ENCODE measurements at regions not wholly inside any gene's neighbourhood (a gene's known extent, or its start where the extent isn't known, plus 50 kb on each side); places are given as distances from the start of the nearest gene placed in this dataset.

DNA sequence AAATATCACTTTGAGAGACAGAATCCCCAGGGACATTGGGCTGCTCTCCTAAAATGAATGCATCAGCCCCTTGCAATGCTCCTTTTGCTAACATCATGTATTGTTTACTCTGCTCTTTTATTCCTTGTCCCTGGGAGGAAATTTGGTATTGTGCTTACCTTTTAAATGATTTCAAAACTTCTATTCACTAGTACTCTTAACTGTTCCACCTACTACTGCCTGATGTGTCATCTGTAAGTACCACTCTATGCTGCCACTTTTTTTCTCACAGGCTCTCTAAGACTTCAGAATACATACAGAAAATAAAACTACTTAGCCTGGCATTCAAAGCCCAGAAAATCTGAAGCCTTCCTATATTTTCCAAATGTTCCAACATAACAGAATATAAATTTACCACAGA, 667.2 kb downstream of the BRINP1 start:
- TF ChIP-seq, protein P1, sequence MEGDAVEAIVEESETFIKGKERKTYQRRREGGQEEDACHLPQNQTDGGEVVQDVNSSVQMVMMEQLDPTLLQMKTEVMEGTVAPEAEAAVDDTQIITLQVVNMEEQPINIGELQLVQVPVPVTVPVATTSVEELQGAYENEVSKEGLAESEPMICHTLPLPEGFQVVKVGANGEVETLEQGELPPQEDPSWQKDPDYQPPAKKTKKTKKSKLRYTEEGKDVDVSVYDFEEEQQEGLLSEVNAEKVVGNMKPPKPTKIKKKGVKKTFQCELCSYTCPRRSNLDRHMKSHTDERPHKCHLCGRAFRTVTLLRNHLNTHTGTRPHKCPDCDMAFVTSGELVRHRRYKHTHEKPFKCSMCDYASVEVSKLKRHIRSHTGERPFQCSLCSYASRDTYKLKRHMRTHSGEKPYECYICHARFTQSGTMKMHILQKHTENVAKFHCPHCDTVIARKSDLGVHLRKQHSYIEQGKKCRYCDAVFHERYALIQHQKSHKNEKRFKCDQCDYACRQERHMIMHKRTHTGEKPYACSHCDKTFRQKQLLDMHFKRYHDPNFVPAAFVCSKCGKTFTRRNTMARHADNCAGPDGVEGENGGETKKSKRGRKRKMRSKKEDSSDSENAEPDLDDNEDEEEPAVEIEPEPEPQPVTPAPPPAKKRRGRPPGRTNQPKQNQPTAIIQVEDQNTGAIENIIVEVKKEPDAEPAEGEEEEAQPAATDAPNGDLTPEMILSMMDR (conservative IDR thresholded peaks at IDR 0.05; ENCODE audit: low read depth in 2 of 2) = no peak
- no peak for TF ChIP-seq POLR2AphosphoS5 (IDR thresholded peaks at IDR 0.05; ENCODE audit: low read depth)
- TF ChIP-seq, protein P2, sequence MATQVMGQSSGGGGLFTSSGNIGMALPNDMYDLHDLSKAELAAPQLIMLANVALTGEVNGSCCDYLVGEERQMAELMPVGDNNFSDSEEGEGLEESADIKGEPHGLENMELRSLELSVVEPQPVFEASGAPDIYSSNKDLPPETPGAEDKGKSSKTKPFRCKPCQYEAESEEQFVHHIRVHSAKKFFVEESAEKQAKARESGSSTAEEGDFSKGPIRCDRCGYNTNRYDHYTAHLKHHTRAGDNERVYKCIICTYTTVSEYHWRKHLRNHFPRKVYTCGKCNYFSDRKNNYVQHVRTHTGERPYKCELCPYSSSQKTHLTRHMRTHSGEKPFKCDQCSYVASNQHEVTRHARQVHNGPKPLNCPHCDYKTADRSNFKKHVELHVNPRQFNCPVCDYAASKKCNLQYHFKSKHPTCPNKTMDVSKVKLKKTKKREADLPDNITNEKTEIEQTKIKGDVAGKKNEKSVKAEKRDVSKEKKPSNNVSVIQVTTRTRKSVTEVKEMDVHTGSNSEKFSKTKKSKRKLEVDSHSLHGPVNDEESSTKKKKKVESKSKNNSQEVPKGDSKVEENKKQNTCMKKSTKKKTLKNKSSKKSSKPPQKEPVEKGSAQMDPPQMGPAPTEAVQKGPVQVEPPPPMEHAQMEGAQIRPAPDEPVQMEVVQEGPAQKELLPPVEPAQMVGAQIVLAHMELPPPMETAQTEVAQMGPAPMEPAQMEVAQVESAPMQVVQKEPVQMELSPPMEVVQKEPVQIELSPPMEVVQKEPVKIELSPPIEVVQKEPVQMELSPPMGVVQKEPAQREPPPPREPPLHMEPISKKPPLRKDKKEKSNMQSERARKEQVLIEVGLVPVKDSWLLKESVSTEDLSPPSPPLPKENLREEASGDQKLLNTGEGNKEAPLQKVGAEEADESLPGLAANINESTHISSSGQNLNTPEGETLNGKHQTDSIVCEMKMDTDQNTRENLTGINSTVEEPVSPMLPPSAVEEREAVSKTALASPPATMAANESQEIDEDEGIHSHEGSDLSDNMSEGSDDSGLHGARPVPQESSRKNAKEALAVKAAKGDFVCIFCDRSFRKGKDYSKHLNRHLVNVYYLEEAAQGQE (IDR thresholded peaks at IDR 0.05; ENCODE audit: unreplicated experiment) = no peak
- no peak for TF ChIP-seq STAT1 (IDR thresholded peaks at IDR 0.05; ENCODE audit: unreplicated experiment)
- no peak for TF ChIP-seq CREB1 (CRISPR knock-in tag; IDR thresholded peaks at IDR 0.05; ENCODE audit: low read depth)

Data from GM23338 (cell line).